H9 (cell line): ENCODE measurements at regions not wholly inside any gene's neighbourhood (a gene's known extent, or its start where the extent isn't known, plus 50 kb on each side); places are given as distances from the start of the nearest gene placed in this dataset.

ENCODE experiments used
- DNase-seq: peaks from one replicate; pipeline ENCODE4 v3.0.0-alpha.2; 2017
- H2AFZ ChIP-seq: one replicate; pipeline ENCODE4 v1.6.1; 2013; ENCODE audit warnings: mild to moderate bottlenecking, low read length, control low read depth, moderate library complexity
- H2AK5ac ChIP-seq: 2 replicates; pipeline ENCODE4 v1.6.1; 2013; ENCODE audit warnings: low read length, control low read depth, mixed read lengths; ENCODE audit not compliant: insufficient read length
- H2BK120ac ChIP-seq: one replicate; pipeline ENCODE4 v1.6.1; 2013; ENCODE audit warnings: low read depth, mild to moderate bottlenecking, low read length, control low read depth, inconsistent platforms; ENCODE audit not compliant: poor library complexity, severe bottlenecking
- H2BK12ac ChIP-seq: 2 replicates; pipeline ENCODE4 v1.6.1; 2013; ENCODE audit warnings: low read length, control low read depth, mixed read lengths, low read depth; ENCODE audit not compliant: insufficient read length
- H2BK15ac ChIP-seq: 2 replicates; pipeline ENCODE4 v1.6.1; 2013; ENCODE audit warnings: low read depth, low read length, control low read depth
- H2BK20ac ChIP-seq: one replicate; pipeline ENCODE4 v1.6.1; 2013; ENCODE audit warnings: low read depth, mild to moderate bottlenecking, low read length, control low read depth, inconsistent platforms; ENCODE audit not compliant: poor library complexity, severe bottlenecking
- H2BK5ac ChIP-seq: 2 replicates; pipeline ENCODE4 v1.6.1; 2013; ENCODE audit warnings: low read length, control low read depth, mixed read lengths; ENCODE audit not compliant: insufficient read length
- H3K14ac ChIP-seq: 2 replicates; pipeline ENCODE4 v1.6.1; 2013; ENCODE audit warnings: low read length, control low read depth; ENCODE audit not compliant: insufficient read depth
- H3K18ac ChIP-seq: 2 replicates; pipeline ENCODE4 v1.6.1; 2013; ENCODE audit warnings: low read depth, mild to moderate bottlenecking, mixed read lengths, low read length, control low read depth; ENCODE audit not compliant: insufficient read length
- H3K23ac ChIP-seq: 2 replicates; pipeline ENCODE4 v1.6.1; 2013; ENCODE audit warnings: low read length, control low read depth, mixed read lengths, low read depth; ENCODE audit not compliant: insufficient read length
- H3K23me2 ChIP-seq: 2 replicates; pipeline ENCODE4 v1.6.1; 2013; ENCODE audit warnings: low read depth, mild to moderate bottlenecking, mixed read lengths, low read length, control low read depth; ENCODE audit not compliant: insufficient read length, poor library complexity, severe bottlenecking
- H3K27ac ChIP-seq: 2 replicates; pipeline ENCODE4 v1.5.1; 2013; ENCODE audit warnings: low read length, control low read depth, mixed read lengths, low read depth; ENCODE audit not compliant: insufficient read length
- H3K27me3 ChIP-seq: 2 replicates; pipeline ENCODE4 v1.6.1; 2013; ENCODE audit warnings: low read length, control low read depth, inconsistent platforms; ENCODE audit not compliant: insufficient read depth
- H3K4ac ChIP-seq: 2 replicates; pipeline ENCODE4 v1.6.1; 2013; ENCODE audit warnings: low read depth, mild to moderate bottlenecking, control low read depth, inconsistent platforms, low read length, moderate library complexity
- H3K4me1 ChIP-seq: 2 replicates; pipeline ENCODE4 v1.6.1; 2013; ENCODE audit warnings: low read length, control low read depth, inconsistent platforms; ENCODE audit not compliant: insufficient read depth
- H3K4me2 ChIP-seq: 2 replicates; pipeline ENCODE4 v1.6.1; 2013; ENCODE audit warnings: low read length, control low read depth, mixed read lengths; ENCODE audit not compliant: insufficient read length, insufficient read depth
- H3K56ac ChIP-seq: 2 replicates; pipeline ENCODE4 v1.6.1; 2013; ENCODE audit warnings: low read depth, mild to moderate bottlenecking, mixed read lengths, low read length, control low read depth; ENCODE audit not compliant: insufficient read length
- H3K79me1 ChIP-seq: 2 replicates; pipeline ENCODE4 v1.6.1; 2013; ENCODE audit warnings: low read depth, mild to moderate bottlenecking, moderate library complexity, low read length, control low read depth, inconsistent platforms; ENCODE audit not compliant: insufficient read depth, poor library complexity, severe bottlenecking
- H3K79me2 ChIP-seq: 2 replicates; pipeline ENCODE4 v1.6.1; 2013; ENCODE audit warnings: low read length, control low read depth, inconsistent platforms; ENCODE audit not compliant: insufficient read depth
- H3K9ac ChIP-seq: 2 replicates; pipeline ENCODE4 v1.6.1; 2013; ENCODE audit warnings: low read length, control low read depth, mixed read lengths; ENCODE audit not compliant: insufficient read length; ENCODE audit errors: extremely low read depth
- H3K9me3 ChIP-seq: one replicate; pipeline ENCODE4 v1.6.1; 2013; ENCODE audit warnings: low read depth, low read length, inconsistent platforms; ENCODE audit not compliant: control insufficient read depth
- H3T11ph ChIP-seq: one replicate; pipeline ENCODE4 v1.6.1; 2013; ENCODE audit warnings: mild to moderate bottlenecking, low read length, control low read depth, inconsistent platforms
- H4K20me1 ChIP-seq: one replicate; pipeline ENCODE4 v1.6.1; 2013; ENCODE audit not compliant: control insufficient read depth, insufficient read length, insufficient read depth
- H4K5ac ChIP-seq: 2 replicates; pipeline ENCODE4 v1.6.1; 2013; ENCODE audit warnings: low read depth, mild to moderate bottlenecking, mixed read lengths, low read length, control low read depth; ENCODE audit not compliant: insufficient read length
- H4K8ac ChIP-seq: replicated peaks from 2 replicates; pipeline ENCODE4 v1.6.1; 2013; ENCODE audit warnings: low read length, control low read depth, mixed read lengths, low read depth; ENCODE audit not compliant: insufficient read length
- H4K91ac ChIP-seq: 2 replicates; pipeline ENCODE4 v1.6.1; 2013; ENCODE audit warnings: low read depth, mild to moderate bottlenecking, moderate library complexity, mixed read lengths, low read length, control low read depth; ENCODE audit not compliant: insufficient read length
- H3K27ac Mint-ChIP-seq, 3 experiments: 2 replicates in 2 of 3; 3 replicates in 1 of 3; pipeline ENCODE4 v1.8.0; 2020 to 2021; ENCODE audit warnings: mixed read lengths in 3 of 3, mild to moderate bottlenecking in 1 of 3, moderate library complexity in 1 of 3
- H3K27me3 Mint-ChIP-seq: 2 replicates; pipeline ENCODE4 v1.8.0; 2021; ENCODE audit warnings: low read depth, mild to moderate bottlenecking, moderate library complexity, mixed read lengths
- H3K36me3 Mint-ChIP-seq, 3 experiments: 2 replicates in 2 of 3; 3 replicates in 1 of 3; pipeline ENCODE4 v1.8.0; 2020 to 2021; ENCODE audit warnings: low read depth in 3 of 3, mixed read lengths in 3 of 3; ENCODE audit not compliant: insufficient read depth in 1 of 3
- H3K4me1 Mint-ChIP-seq, 2 experiments: 2 replicates each; pipeline ENCODE4 v1.8.0; 2020; ENCODE audit warnings: mixed read lengths in 2 of 2
- H3K4me3 Mint-ChIP-seq, 2 experiments: 2 replicates in 1 of 2; 3 replicates in 1 of 2; pipeline ENCODE4 v1.8.0; 2020 to 2021; ENCODE audit warnings: mild to moderate bottlenecking in 2 of 2, mixed read lengths in 2 of 2, moderate library complexity in 1 of 2
- H3K9me3 Mint-ChIP-seq, 2 experiments: 2 replicates in 1 of 2; 3 replicates in 1 of 2; pipeline ENCODE4 v1.8.0; 2020; ENCODE audit warnings: mild to moderate bottlenecking in 2 of 2, mixed read lengths in 2 of 2, moderate library complexity in 1 of 2
- CTCF ChIP-seq: fragments of 200-600 bp; sonication (generic); conservative IDR thresholded peaks from 3 replicates; pipeline ENCODE4 v1.8.0; 2021; ENCODE audit warnings: antibody characterized with exemption, mild to moderate bottlenecking
- WGBS: extraction: QIAGEN DNeasy Blood & Tissue Kit; methylation state at CpG from one replicate; pipeline ENCODE4 v1.1.7; 2013; ENCODE audit warnings: missing lambda C conversion rate, low lambda C conversion rate, mixed read lengths; ENCODE audit not compliant: insufficient read length; ENCODE audit errors: extremely low coverage; 5-methylcytosine and 5-hydroxymethylcytosine counted together

- no peak overlapping the region for H4K5ac ChIP-seq
- H3K4ac ChIP-seq, result no peak overlapping the region
- DNase-seq, result no peak
- no peak overlapping the region for H2AK5ac ChIP-seq
- no peak overlapping the region for H2BK5ac ChIP-seq
- H4K20me1 ChIP-seq, result no peaks in the 10 kb centered on the region
- no peak overlapping the region for H3T11ph ChIP-seq
- H3K4me3 Mint-ChIP-seq, result no peak overlapping the region
- no CpG with 5 or more reads among the region's 2 CpGs for WGBS
- H3K9me3 ChIP-seq, result no peaks in the 10 kb centered on the region
- H2BK12ac ChIP-seq, result no peak overlapping the region
- H3K4me1 ChIP-seq, result no peaks in the 10 kb centered on the region
- no peak overlapping the region for H2BK20ac ChIP-seq
- H3K79me2 ChIP-seq, result no peaks in the 10 kb centered on the region
- H3K27me3 ChIP-seq, result no peaks in the 10 kb centered on the region; the same call in 1 of the 2 replicates
- H2BK120ac ChIP-seq, result no peak overlapping the region
- H3K23ac ChIP-seq, result no peak overlapping the region
- H3K27ac Mint-ChIP-seq, result no peak overlapping the region
- H3K36me3 Mint-ChIP-seq, result no peaks in the 10 kb centered on the region; a peak in 1 of 7 replicates
- no peaks in the 10 kb centered on the region for H3K79me1 ChIP-seq
- H3K27ac ChIP-seq, result no peak overlapping the region
- H3K18ac ChIP-seq, result no peak overlapping the region
- no peak overlapping the region for H4K8ac ChIP-seq
- no peak overlapping the region for H4K91ac ChIP-seq
- no peaks in the 10 kb centered on the region for H3K23me2 ChIP-seq
- no peak for TF ChIP-seq CTCF
- H3K56ac ChIP-seq, result no peak overlapping the region
- no peak overlapping the region for H3K4me2 ChIP-seq
- H3K14ac ChIP-seq, result no peak overlapping the region
- peaks cover 5% of the 10 kb centered on the region; the same call in 1 of the 2 replicates for H3K27me3 Mint-ChIP-seq
- no peak overlapping the region for H2AFZ ChIP-seq
- no peak overlapping the region for H3K9ac ChIP-seq
- H3K9me3 Mint-ChIP-seq, result peaks cover 0 to 2% of the 10 kb centered on the region in 2 experiments; a peak in 1 of 5 replicates
- no peak overlapping the region for H2BK15ac ChIP-seq
- H3K4me1 Mint-ChIP-seq, result peaks cover 0 to 2% of the 10 kb centered on the region in 2 experiments; a peak in 1 of 4 replicates
These were observed 347.2 kb downstream of the C12orf75 start for GRCh38 chr12:105677672-105678071.
